ENCODE measurements at regions not wholly inside any gene's neighbourhood (a gene's known extent, or its start where the extent isn't known, plus 50 kb on each side); places are given as distances from the start of the nearest gene placed in this dataset.

DNA sequence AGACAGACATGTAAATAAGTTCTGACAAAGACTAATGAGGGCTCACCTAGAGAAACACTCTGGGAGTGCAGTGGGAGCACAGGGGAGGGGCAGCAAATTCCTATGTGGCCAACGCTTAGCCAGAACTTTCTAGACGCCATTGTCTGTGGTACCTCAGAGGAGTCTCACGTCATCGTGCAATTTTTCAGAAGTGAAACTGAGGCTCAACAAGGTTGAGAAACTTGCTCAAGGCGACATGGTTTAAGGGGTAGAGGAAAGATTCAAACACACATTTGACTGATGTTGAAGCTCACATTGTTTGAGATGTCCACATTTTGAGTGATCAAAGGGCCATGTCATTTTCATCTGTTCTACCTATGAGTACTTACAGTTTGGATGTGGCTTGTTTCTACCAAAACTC, 152.6 kb upstream of the LMO4 start:
- TF ChIP-seq POLR2A (IDR thresholded peaks at IDR 0.05) (no peak), POLR2AphosphoS5 (IDR thresholded peaks at IDR 0.05) (no peak)

Measured in breast epithelium (tissue), 3 donors.